K562 (cell line): ENCODE measurements at regions not wholly inside any gene's neighbourhood (a gene's known extent, or its start where the extent isn't known, plus 50 kb on each side); places are given as distances from the start of the nearest gene placed in this dataset.

Experiments
- ATF1 ChIP-seq, 2 experiments: fragments of 450-650 bp in 1 of 2; IDR thresholded peaks; 2 replicates each; pipeline ENCODE4 v1.6.1; 2016; ENCODE audit warnings: missing compliant biosample characterization in 1 of 2, missing genetic modification characterization in 1 of 2
- CC2D1A ChIP-seq: fragments of 450-650 bp; IDR thresholded peaks from 2 replicates; pipeline ENCODE4 v1.6.1; 2017; ENCODE audit warnings: mild to moderate bottlenecking
- CCAR2 ChIP-seq: fragments of 200-400 bp; formaldehyde crosslinking; IDR thresholded peaks from 2 replicates; pipeline ENCODE4 v1.6.1; 2017; ENCODE audit warnings: mild to moderate bottlenecking, low read depth, low read length
- CHD2 ChIP-seq: IDR thresholded peaks from 2 replicates; pipeline ENCODE4 v1.6.1; 2011; ENCODE audit warnings: low read depth, low read length
- CREB3L1 ChIP-seq: fragments of 450-650 bp; IDR thresholded peaks from 2 replicates; pipeline ENCODE4 v1.6.1; 2014; ENCODE audit warnings: low read depth, mild to moderate bottlenecking, moderate library complexity, borderline replicate concordance
- CTCF ChIP-seq, 3 experiments: IDR thresholded peaks in 2 of 3; conservative IDR thresholded peaks in 1 of 3; 2 replicates each; pipeline ENCODE4 v1.5.1; 2011 to 2012; ENCODE audit warnings: low read length in 3 of 3, mild to moderate bottlenecking in 3 of 3, control low read depth in 2 of 3, improper control_type of control experiment in 1 of 3, inconsistent platforms in 1 of 3, low read depth in 1 of 3, mixed read lengths in 1 of 3, moderate library complexity in 1 of 3; ENCODE audit not compliant: insufficient read depth in 2 of 3
- HLTF ChIP-seq: fragments of 450-650 bp; IDR thresholded peaks from 2 replicates; pipeline ENCODE4 v1.6.1; 2016
- L3MBTL2 ChIP-seq: fragments of 450-650 bp; IDR thresholded peaks from 2 replicates; pipeline ENCODE4 v1.6.1; 2016; ENCODE audit warnings: mild to moderate bottlenecking, moderate library complexity
- MEF2D ChIP-seq: conservative IDR thresholded peaks from 2 replicates; pipeline ENCODE4 v1.6.1; 2016; ENCODE audit warnings: low read depth, missing genetic modification characterization, missing compliant biosample characterization
- MNT ChIP-seq, 2 experiments: fragments of 450-650 bp; conservative IDR thresholded peaks; 2 replicates each; pipeline ENCODE4 v1.6.1; 2017; ENCODE audit warnings: mild to moderate bottlenecking in 2 of 2, moderate library complexity in 2 of 2
- RAD21 ChIP-seq, 2 experiments: fragments of 250-450 bp in 1 of 2; fragments of 450-650 bp in 1 of 2; sonication (Bioruptor Pico) in 1 of 2; formaldehyde crosslinking in 1 of 2; IDR thresholded peaks in 1 of 2; conservative IDR thresholded peaks in 1 of 2; 2 replicates each; pipeline versions ENCODE4 v1.4.0 to v1.8.0; 2020 to 2022; ENCODE audit warnings: mild to moderate bottlenecking in 2 of 2, moderate library complexity in 1 of 2
- RBFOX2 ChIP-seq: fragments of 200-400 bp; formaldehyde crosslinking; IDR thresholded peaks from 2 replicates; pipeline ENCODE4 v1.6.1; 2017; ENCODE audit warnings: low read depth, mild to moderate bottlenecking, low read length, moderate library complexity
- RBM25 ChIP-seq: fragments of 200-400 bp; formaldehyde crosslinking; IDR thresholded peaks from 2 replicates; pipeline ENCODE4 v1.6.1; 2018; ENCODE audit warnings: low read length, low read depth, moderate library complexity; ENCODE audit not compliant: severe bottlenecking
- SMAD2 ChIP-seq: fragments of 150-350 bp; IDR thresholded peaks from 2 replicates; pipeline ENCODE4 v1.6.1; 2014; ENCODE audit warnings: low read depth, mild to moderate bottlenecking, low read length
- SMAD4 ChIP-seq: fragments of 250-450 bp; sonication (Bioruptor Pico); conservative IDR thresholded peaks from 2 replicates; pipeline ENCODE4 v1.8.0; 2021; ENCODE audit warnings: inconsistent platforms, mild to moderate bottlenecking, moderate library complexity
- SP1 ChIP-seq: sonication (generic); formaldehyde crosslinking; IDR thresholded peaks from 2 replicates; pipeline ENCODE4 v1.8.1; 2022; ENCODE audit warnings: mild to moderate bottlenecking, missing genetic modification reagents
- SREBF1 ChIP-seq: fragments of 150-350 bp; IDR thresholded peaks from 2 replicates; pipeline ENCODE4 v1.6.1; 2014; ENCODE audit warnings: antibody characterized with exemption, low read depth, low read length, borderline replicate concordance
- SRSF3 ChIP-seq: fragments of 200-400 bp; formaldehyde crosslinking; IDR thresholded peaks from 2 replicates; pipeline ENCODE4 v1.6.1; 2016; ENCODE audit warnings: mild to moderate bottlenecking, low read length, moderate library complexity; ENCODE audit not compliant: insufficient read depth
- THAP7 ChIP-seq: fragments of 250-450 bp; sonication (Bioruptor Pico); IDR thresholded peaks from 2 replicates; pipeline ENCODE4 v1.5.0; 2021
- TRIM28 ChIP-seq: fragments of 450-650 bp; IDR thresholded peaks from 2 replicates; pipeline ENCODE4 v1.6.1; 2017
- ZFP36 ChIP-seq: fragments of 150-350 bp; IDR thresholded peaks from 2 replicates; pipeline ENCODE4 v1.6.1; 2018; ENCODE audit warnings: low read length, low read depth; ENCODE audit not compliant: partially characterized antibody
- ZNF146 ChIP-seq: IDR thresholded peaks from one replicate; pipeline ENCODE4 v1.6.1; 2018; ENCODE audit warnings: missing compliant biosample characterization; ENCODE audit not compliant: unreplicated experiment
- ZNF644 ChIP-seq: fragments of 200-800 bp; sonication (Bioruptor generic); IDR thresholded peaks from 2 replicates; pipeline ENCODE4 v1.6.1; 2016; ENCODE audit warnings: low read depth, missing genetic modification characterization, missing compliant biosample characterization
- ZNF75A ChIP-seq: fragments of 450-650 bp; formaldehyde crosslinking; IDR thresholded peaks from 2 replicates; pipeline ENCODE4 v1.4.0; 2020; ENCODE audit warnings: mild to moderate bottlenecking

- TF ChIP-seq ATF1 (CRISPR knock-in tag; IDR thresholded peaks at IDR 0.05) (no peak), ATF1 (tag; IDR thresholded peaks at IDR 0.05) (0 out of 2 replicates have a peak, but pooled peaks have one; percentile 20), SREBF1 (no peak), SP1 (CRISPR knock-in tag) (no peak), CHD2 (peak; percentile 88), HLTF (no peak), CTCF (IDR thresholded peaks at IDR 0.05 in 2 of 3, conservative IDR thresholded peaks at IDR 0.05 in 1 of 3; ENCODE audit: insufficient read depth in 2 of 3, low read depth in 1 of 3, low read length in 3 of 3) (peak in 2 of 3 experiments; percentile 29 to 35; a peak in 1 of 6 replicates), RBFOX2 (peak; percentile 31; the same call in 1 of the 2 replicates), MEF2D (tag) (no peak), CCAR2 (no peak), ZFP36 (peak; percentile 5), CC2D1A (peak; percentile 39; the same call in 1 of the 2 replicates), RBM25 (peak; percentile 33), ZNF75A (CRISPR knock-in tag) (0 out of 2 replicates have a peak, but pooled peaks have one; percentile 17), TRIM28 (no peak), MNT (conservative IDR thresholded peaks at IDR 0.05) (0 out of 4 replicates have a peak, but pooled peaks of 1 of the 2 experiments have one; percentile 3), SRSF3 (no peak), SMAD4 (CRISPR knock-in tag) (0 out of 2 replicates have a peak, but pooled peaks have one; percentile 11), ZNF146 (CRISPR knock-in tag) (no peak), CREB3L1 (peak; percentile 92; the same call in 1 of the 2 replicates), L3MBTL2 (peak; percentile 69; the same call in 1 of the 2 replicates), ZNF644 (tag) (0 out of 2 replicates have a peak, but pooled peaks have one; percentile 33), RAD21 (CRISPR knock-in tag; conservative IDR thresholded peaks at IDR 0.05 in 1 of 2, IDR thresholded peaks at IDR 0.05 in 1 of 2) (peak in 1 of 2 experiments; percentile 45; a peak in 2 of 4 replicates), SMAD2 (no peak), THAP7 (CRISPR knock-in tag) (no peak)
These were observed 80.1 kb upstream of the STT3B start (continued) for GRCh38 chr3:31452495-31453106.
